HG03039 (cell line): ENCODE measurements at regions not wholly inside any gene's neighbourhood (a gene's known extent, or its start where the extent isn't known, plus 50 kb on each side); places are given as distances from the start of the nearest gene placed in this dataset.
"Not testable (repeated sequence)": the region's sequence is repeated elsewhere in the genome, so short reads cannot be mapped to it uniquely, and the experiment has no call there.

Experiments
- ATAC-seq: cut with Tn5 transposase; IDR thresholded peaks from one replicate; pipeline ENCODE4 v1.9.1; 2021; ENCODE audit warnings: mild to moderate bottlenecking, moderate library complexity; ENCODE audit not compliant: unreplicated experiment

GRCh38 chr9:19903076-19903475, 114.2 kb upstream of the SLC24A2 start:
- ATAC-seq: no peak

GRCh38 chr9:19901586-19901985, 112.7 kb upstream of the SLC24A2 start:
- ATAC-seq: no peak

GRCh38 chr9:19896161-19896560, 107.3 kb upstream of the SLC24A2 start:
- no peak for ATAC-seq

DNA sequence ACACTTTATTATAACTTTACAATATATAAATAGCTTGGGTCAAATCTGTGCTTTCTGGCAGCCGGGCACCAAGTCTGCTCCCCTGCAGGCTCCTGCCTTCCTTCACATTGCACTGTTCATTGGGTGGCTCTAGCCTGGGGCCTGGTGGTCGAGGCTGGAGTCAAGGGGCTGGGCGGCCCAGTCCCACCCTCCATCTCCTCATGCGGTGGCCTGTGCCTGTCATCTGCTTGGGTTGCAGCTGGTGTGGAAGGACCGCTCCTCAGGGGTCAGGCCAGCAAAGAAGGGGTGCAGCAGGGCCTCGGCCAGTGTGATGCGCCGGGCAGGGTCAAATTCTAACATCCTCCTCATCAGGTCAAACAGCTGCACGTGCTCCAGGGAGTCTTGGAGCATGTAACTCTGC, 106.7 kb upstream of the SLC24A2 start:
- ATAC-seq: not testable (repeated sequence)

- ATAC-seq: no peak
These were observed 106.2 kb upstream of the SLC24A2 start for GRCh38 chr9:19895006-19895405.

- no peak for ATAC-seq
These were observed 96.8 kb upstream of the SLC24A2 start for GRCh38 chr9:19885608-19886007.

- no peak for ATAC-seq
These were observed 90.2 kb upstream of the SLC24A2 start for GRCh38 chr9:19879062-19879461.

DNA sequence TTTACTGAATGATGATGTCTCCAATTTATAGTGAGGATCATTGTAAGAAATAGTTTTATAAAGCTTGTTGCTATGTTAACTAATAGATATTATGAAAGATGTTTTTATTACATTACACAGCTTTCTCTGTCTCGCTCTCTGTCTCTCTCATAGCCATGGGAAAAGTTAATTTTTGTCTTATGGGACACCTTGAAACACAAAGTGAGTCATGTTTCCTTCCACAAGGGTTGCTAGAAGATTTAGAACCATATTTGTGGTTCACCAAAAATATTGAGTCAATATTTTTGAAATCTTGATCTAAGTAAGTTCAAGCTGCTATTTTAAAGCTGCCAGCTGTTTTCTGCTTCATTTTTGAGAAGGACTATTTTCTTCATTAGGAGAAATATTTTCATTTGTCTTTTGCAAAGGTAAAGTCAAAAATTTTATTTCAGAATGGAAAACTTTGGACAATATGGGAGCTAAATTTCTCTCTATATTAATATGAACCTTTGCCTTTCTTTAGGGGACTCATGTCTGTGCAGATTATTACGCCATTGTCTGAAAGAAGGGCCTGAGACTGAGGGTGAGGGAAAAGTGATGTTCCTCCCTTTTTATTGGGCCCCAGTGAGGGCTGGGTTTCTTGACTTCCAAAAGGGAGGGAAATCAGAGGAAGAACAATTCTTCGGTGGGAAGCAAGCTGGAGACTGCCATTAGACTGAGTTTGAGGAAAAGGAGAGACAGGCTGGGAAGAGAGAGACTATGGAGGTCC, 87.9 kb upstream of the SLC24A2 start:
- ATAC-seq: no peak

DNA sequence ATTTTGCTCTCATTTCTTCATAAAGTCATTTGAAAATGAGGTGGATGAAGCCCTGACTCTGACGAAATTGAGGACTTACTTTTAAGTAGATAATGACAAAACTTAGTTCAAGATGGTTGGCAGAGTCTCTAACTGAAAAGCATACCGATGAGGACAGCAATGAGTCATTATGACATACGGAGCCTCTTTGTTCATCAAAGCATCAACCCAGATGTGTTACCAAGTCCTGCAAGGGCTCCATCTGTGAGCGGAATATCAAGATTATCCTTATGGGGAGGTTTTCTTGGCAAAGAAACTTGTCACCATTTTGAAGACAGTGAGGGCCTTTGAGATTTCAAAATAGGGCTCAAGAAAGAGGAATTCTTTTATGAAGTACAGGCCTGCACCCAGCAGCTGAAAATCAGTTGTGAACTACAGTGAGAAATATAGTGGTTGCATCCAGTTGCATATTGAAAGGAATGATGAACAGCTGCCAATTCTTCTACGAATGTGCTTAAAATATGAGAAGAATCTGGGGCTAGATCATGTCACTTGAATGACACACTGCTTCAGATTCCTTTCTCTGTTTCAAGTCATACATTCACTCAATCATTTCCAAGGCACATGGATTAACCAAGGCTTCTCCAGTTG, 86.6 kb upstream of the SLC24A2 start:
- ATAC-seq: no peak

GRCh38 chr9:19873188-19873587, 84.4 kb upstream of the SLC24A2 start:
- ATAC-seq: not testable (repeated sequence)

- ATAC-seq: no peak
These were observed 82.2 kb upstream of the SLC24A2 start for GRCh38 chr9:19870988-19871387.

DNA sequence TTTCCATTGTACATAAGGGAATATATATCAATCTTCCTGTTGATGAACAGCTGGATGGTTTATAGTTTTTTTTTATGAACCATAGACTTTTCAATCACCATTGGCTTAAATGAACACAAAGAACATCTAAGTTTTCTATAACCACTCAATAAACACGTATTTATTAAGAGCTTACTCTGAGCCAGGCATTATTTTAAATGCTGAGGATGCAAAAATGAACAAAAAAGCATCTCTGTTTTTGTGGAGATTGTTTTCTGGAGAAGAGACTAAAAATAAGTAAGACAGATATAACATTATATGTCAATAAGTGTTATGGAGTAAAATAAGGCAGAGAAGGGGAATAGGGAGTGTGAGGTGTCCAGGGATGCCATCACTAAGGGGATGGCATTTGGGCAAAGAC, 52.1 kb upstream of the SLC24A2 start:
- ATAC-seq: no peak
